WTC11 (cell line): ENCODE measurements at regions not wholly inside any gene's neighbourhood (a gene's known extent, or its start where the extent isn't known, plus 50 kb on each side); places are given as distances from the start of the nearest gene placed in this dataset.

Experiments used
- ATAC-seq: fragments of 200-7000 bp; cut with Tn5 transposase; 2 replicates; pipeline ENCODE4 v1.10.0; 2021; ENCODE audit warnings: mild to moderate bottlenecking, moderate library complexity
- CTCF ChIA-PET: fragments of 300-600 bp; sonication (Branson Sonifier 250); formaldehyde crosslinking; loops from one replicate; lab custom pipeline; 2021; ENCODE audit warnings: antibody characterized with exemption; lab: Charles Lee
- POLR2A ChIA-PET: fragments of 350-600 bp; sonication (Branson Sonifier 250); formaldehyde crosslinking; loops from one replicate; lab custom pipeline; 2021; ENCODE audit warnings: antibody characterized with exemption; lab: Charles Lee
- DNase-seq: peaks from one replicate; pipeline ENCODE4 v3.0.0; 2021; ENCODE audit warnings: low spot score
- H3K27ac Mint-ChIP-seq: 2 replicates; pipeline ENCODE4 v1.8.0; 2021; ENCODE audit warnings: mixed read lengths
- H3K27me3 Mint-ChIP-seq: 2 replicates; pipeline ENCODE4 v1.8.0; 2021; ENCODE audit warnings: low read depth, mild to moderate bottlenecking, moderate library complexity, mixed read lengths
- H3K36me3 Mint-ChIP-seq: 2 replicates; pipeline ENCODE4 v1.8.0; 2021; ENCODE audit warnings: mixed read lengths
- H3K4me1 Mint-ChIP-seq: 2 replicates; pipeline ENCODE4 v1.8.0; 2022; ENCODE audit warnings: mixed read lengths
- H3K4me3 Mint-ChIP-seq: 2 replicates; pipeline ENCODE4 v1.8.0; 2021; ENCODE audit warnings: mild to moderate bottlenecking, moderate library complexity, mixed read lengths
- H3K9me3 Mint-ChIP-seq: 2 replicates; pipeline ENCODE4 v1.8.0; 2021; ENCODE audit warnings: mixed read lengths
- E2F1 ChIP-seq: sonication (generic); formaldehyde crosslinking; IDR thresholded peaks from 2 replicates; pipeline ENCODE4 v1.8.0; 2022; ENCODE audit warnings: mild to moderate bottlenecking, missing genetic modification reagents
- EMX1 ChIP-seq: fragments of 250-450 bp; sonication (Bioruptor Pico); IDR thresholded peaks from 2 replicates; pipeline ENCODE4 v1.8.0; 2021; ENCODE audit warnings: mild to moderate bottlenecking
- ETV6 ChIP-seq: sonication (generic); formaldehyde crosslinking; IDR thresholded peaks from 2 replicates; pipeline ENCODE4 v1.8.1; 2022; ENCODE audit warnings: mild to moderate bottlenecking, missing genetic modification reagents
- FOXJ3 ChIP-seq: sonication (generic); formaldehyde crosslinking; IDR thresholded peaks from 2 replicates; pipeline ENCODE4 v1.9.0; 2021; ENCODE audit warnings: missing genetic modification reagents, mild to moderate bottlenecking, borderline replicate concordance
- FOXK1 ChIP-seq: sonication (generic); formaldehyde crosslinking; IDR thresholded peaks from 2 replicates; pipeline ENCODE4 v1.8.0; 2022; ENCODE audit warnings: mild to moderate bottlenecking, moderate library complexity, missing genetic modification reagents
- FOXP1 ChIP-seq: sonication (generic); formaldehyde crosslinking; IDR thresholded peaks from 2 replicates; pipeline ENCODE4 v1.8.0; 2022; ENCODE audit warnings: missing genetic modification reagents, mild to moderate bottlenecking, moderate library complexity, borderline replicate concordance
- HMGA2 ChIP-seq: fragments of 250-450 bp; sonication (Bioruptor Pico); IDR thresholded peaks from 2 replicates; pipeline ENCODE4 v1.4.0; 2021; ENCODE audit warnings: mild to moderate bottlenecking, moderate library complexity
- IRF2 ChIP-seq: sonication (generic); formaldehyde crosslinking; IDR thresholded peaks from 2 replicates; pipeline ENCODE4 v1.8.0; 2022; ENCODE audit warnings: low read depth, missing genetic modification reagents, borderline replicate concordance
- NFYB ChIP-seq: sonication (generic); formaldehyde crosslinking; conservative IDR thresholded peaks from 2 replicates; pipeline ENCODE4 v1.8.0; 2022; ENCODE audit warnings: low read depth, missing genetic modification reagents
- PRRX2 ChIP-seq: fragments of 250-450 bp; sonication (Bioruptor Pico); IDR thresholded peaks from 2 replicates; pipeline ENCODE4 v1.8.0; 2021; ENCODE audit warnings: mild to moderate bottlenecking
- RELA ChIP-seq: sonication (generic); formaldehyde crosslinking; IDR thresholded peaks from 2 replicates; pipeline ENCODE4 v1.8.1; 2022; ENCODE audit warnings: missing genetic modification reagents, mild to moderate bottlenecking, borderline replicate concordance
- SMAD4 ChIP-seq: sonication (generic); formaldehyde crosslinking; IDR thresholded peaks from 2 replicates; pipeline ENCODE4 v1.8.0; 2022; ENCODE audit warnings: mild to moderate bottlenecking, missing genetic modification reagents
- SP1 ChIP-seq: sonication (generic); formaldehyde crosslinking; conservative IDR thresholded peaks from 2 replicates; pipeline ENCODE4 v1.8.1; 2022; ENCODE audit warnings: missing genetic modification reagents
- USF2 ChIP-seq: sonication (generic); formaldehyde crosslinking; IDR thresholded peaks from 2 replicates; pipeline ENCODE4 v1.8.1; 2023; ENCODE audit warnings: mild to moderate bottlenecking, missing genetic modification reagents, moderate library complexity
- ZNF396 ChIP-seq: fragments of 250-450 bp; sonication (Bioruptor Pico); IDR thresholded peaks from 2 replicates; pipeline ENCODE4 v1.8.0; 2021; ENCODE audit warnings: mild to moderate bottlenecking, moderate library complexity, borderline replicate concordance
- ZNF423 ChIP-seq: fragments of 250-450 bp; sonication (Bioruptor Pico); IDR thresholded peaks from 2 replicates; pipeline ENCODE4 v2.1.2; 2022; ENCODE audit warnings: mild to moderate bottlenecking, moderate library complexity
- ZNF671 ChIP-seq: fragments of 250-450 bp; sonication (Bioruptor Pico); IDR thresholded peaks from 2 replicates; pipeline ENCODE4 v1.8.0; 2021; ENCODE audit warnings: mild to moderate bottlenecking
- TF ChIP-seq, protein P1 (sequence below): sonication (generic); formaldehyde crosslinking; conservative IDR thresholded peaks from 2 replicates; pipeline ENCODE4 v1.8.1; 2023; ENCODE audit warnings: mild to moderate bottlenecking, low read depth, missing genetic modification reagents, moderate library complexity
- TF ChIP-seq, protein P2 (sequence below): sonication (generic); formaldehyde crosslinking; IDR thresholded peaks from 2 replicates; pipeline ENCODE4 v1.8.1; 2023; ENCODE audit warnings: mild to moderate bottlenecking, missing genetic modification reagents

DNA sequence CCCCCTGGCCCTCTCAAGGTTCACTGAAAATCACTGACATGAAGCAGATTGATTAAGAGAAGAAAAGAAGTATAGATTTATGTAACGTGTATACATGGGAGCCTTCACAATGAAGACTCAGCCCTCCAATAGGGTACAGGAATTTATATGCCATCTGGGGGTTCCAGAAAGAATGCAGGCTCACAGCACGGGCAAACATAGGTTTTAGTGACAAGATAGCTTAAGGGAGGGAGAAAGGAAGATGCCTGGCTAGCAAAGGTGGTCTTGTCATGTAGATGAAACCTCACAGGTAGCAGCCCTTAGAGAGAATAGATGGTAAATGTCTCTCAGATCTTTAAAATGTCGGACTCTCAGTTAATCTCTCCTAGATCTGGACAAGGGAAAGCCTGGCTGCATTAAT, 173.9 kb downstream of the RNF152 start (continued):
- TF ChIP-seq RELA (CRISPR knock-in tag), result no peak
- TF ChIP-seq IRF2, result no peak
- no peak for TF ChIP-seq HMGA2 (CRISPR knock-in tag)

DNA sequence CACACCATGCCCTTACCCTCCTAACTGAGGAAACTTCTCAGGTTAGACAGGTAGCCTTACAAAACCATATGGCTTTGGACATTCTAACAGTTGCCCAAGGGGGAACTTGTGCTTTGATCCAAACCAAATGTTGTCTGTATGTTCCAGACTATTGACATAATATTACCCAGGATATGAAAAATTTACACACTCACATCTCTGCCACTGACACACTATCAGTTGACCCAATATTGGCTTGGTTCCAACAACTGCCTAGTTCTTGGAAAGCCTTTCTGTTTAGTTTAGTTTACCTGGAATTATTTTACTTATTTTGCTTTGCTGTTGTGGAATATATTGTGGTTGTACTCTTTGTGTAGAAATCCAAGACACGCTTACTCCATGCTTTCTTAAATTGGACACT, 178.4 kb downstream of the RNF152 start:
- ATAC-seq, result no peak
- POLR2A ChIA-PET, result no interaction called here
- 0 out of 2 replicates have a peak, but pooled peaks cover 4% of the 10 kb centered on the region for H3K27me3 Mint-ChIP-seq
- H3K27ac Mint-ChIP-seq, result no peak overlapping the region
- 0 out of 2 replicates have a peak, but pooled peaks cover 3% of the 10 kb centered on the region for H3K36me3 Mint-ChIP-seq
- CTCF ChIA-PET, result no interaction called here
- H3K9me3 Mint-ChIP-seq, result peaks cover 9% of the 10 kb centered on the region
- peaks cover 9% of the 10 kb centered on the region for H3K4me1 Mint-ChIP-seq
- TF ChIP-seq ETV6 (CRISPR knock-in tag) (no peak), ZNF423 (CRISPR knock-in tag) (no peak), FOXK1 (CRISPR knock-in tag) (no peak)
- H3K4me3 Mint-ChIP-seq, result no peak overlapping the region
- no peak for DNase-seq

DNA sequence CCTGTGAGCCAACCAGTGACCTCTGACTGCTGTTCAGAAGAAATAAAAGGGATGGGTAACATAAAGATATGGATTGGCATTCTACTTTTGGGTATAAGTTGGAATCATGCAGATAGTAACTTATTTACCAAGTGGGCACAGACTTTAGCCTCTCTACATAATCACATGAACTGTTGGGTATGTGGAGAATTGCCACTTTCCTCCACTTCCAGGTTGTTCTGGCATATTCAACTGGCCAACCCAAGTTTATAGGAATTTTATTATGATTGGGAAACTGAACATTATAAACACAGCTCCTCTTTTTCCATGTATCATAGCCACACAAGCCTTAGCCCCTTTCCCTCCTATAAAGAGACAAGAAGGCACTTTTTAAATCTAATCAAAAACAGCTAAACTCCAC, 179.3 kb downstream of the RNF152 start:
- H3K36me3 Mint-ChIP-seq, result 0 out of 2 replicates have a peak, but pooled peaks cover 9% of the 10 kb centered on the region
- DNase-seq (no peak), ATAC-seq (no peak)
- peaks cover 15% of the 10 kb centered on the region for H3K9me3 Mint-ChIP-seq
- H3K4me1 Mint-ChIP-seq, result peaks cover under 1% of the 10 kb centered on the region
- H3K27ac Mint-ChIP-seq, result no peak overlapping the region
- ChIA-PET POLR2A (no interaction called here), CTCF (no interaction called here)
- TF ChIP-seq ZNF396 (CRISPR knock-in tag) (no peak), NFYB (CRISPR knock-in tag) (no peak), FOXP1 (no peak), PRRX2 (CRISPR knock-in tag) (no peak), SMAD4 (CRISPR knock-in tag) (no peak), FOXJ3 (no peak), EMX1 (CRISPR knock-in tag) (no peak), ZNF671 (no peak), E2F1 (no peak), SP1 (CRISPR knock-in tag) (no peak), USF2 (no peak)
- TF ChIP-seq, protein P1, sequence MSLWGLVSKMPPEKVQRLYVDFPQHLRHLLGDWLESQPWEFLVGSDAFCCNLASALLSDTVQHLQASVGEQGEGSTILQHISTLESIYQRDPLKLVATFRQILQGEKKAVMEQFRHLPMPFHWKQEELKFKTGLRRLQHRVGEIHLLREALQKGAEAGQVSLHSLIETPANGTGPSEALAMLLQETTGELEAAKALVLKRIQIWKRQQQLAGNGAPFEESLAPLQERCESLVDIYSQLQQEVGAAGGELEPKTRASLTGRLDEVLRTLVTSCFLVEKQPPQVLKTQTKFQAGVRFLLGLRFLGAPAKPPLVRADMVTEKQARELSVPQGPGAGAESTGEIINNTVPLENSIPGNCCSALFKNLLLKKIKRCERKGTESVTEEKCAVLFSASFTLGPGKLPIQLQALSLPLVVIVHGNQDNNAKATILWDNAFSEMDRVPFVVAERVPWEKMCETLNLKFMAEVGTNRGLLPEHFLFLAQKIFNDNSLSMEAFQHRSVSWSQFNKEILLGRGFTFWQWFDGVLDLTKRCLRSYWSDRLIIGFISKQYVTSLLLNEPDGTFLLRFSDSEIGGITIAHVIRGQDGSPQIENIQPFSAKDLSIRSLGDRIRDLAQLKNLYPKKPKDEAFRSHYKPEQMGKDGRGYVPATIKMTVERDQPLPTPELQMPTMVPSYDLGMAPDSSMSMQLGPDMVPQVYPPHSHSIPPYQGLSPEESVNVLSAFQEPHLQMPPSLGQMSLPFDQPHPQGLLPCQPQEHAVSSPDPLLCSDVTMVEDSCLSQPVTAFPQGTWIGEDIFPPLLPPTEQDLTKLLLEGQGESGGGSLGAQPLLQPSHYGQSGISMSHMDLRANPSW, result no peak
- TF ChIP-seq, protein P2, sequence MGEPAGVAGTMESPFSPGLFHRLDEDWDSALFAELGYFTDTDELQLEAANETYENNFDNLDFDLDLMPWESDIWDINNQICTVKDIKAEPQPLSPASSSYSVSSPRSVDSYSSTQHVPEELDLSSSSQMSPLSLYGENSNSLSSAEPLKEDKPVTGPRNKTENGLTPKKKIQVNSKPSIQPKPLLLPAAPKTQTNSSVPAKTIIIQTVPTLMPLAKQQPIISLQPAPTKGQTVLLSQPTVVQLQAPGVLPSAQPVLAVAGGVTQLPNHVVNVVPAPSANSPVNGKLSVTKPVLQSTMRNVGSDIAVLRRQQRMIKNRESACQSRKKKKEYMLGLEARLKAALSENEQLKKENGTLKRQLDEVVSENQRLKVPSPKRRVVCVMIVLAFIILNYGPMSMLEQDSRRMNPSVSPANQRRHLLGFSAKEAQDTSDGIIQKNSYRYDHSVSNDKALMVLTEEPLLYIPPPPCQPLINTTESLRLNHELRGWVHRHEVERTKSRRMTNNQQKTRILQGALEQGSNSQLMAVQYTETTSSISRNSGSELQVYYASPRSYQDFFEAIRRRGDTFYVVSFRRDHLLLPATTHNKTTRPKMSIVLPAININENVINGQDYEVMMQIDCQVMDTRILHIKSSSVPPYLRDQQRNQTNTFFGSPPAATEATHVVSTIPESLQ (CRISPR knock-in tag), result no peak
- H3K27me3 Mint-ChIP-seq, result peaks cover 12% of the 10 kb centered on the region
- H3K4me3 Mint-ChIP-seq, result no peak overlapping the region
